Liver (tissue), 3 donors: ENCODE measurements at regions not wholly inside any gene's neighbourhood (a gene's known extent, or its start where the extent isn't known, plus 50 kb on each side); places are given as distances from the start of the nearest gene placed in this dataset.

ENCODE experiments used
- EGR1 ChIP-seq, 2 donors: IDR thresholded peaks; 2 replicates each; pipeline ENCODE4 v1.6.1; 2016 to 2018; ENCODE audit warnings: antibody characterized with exemption in 2 of 2, low read depth in 2 of 2
- TF ChIP-seq, protein P1 (sequence below): fragments of 150-350 bp; IDR thresholded peaks from 2 replicates; pipeline ENCODE4 v1.5.1; 2017; ENCODE audit warnings: improper control_type of control experiment, low read depth, low read length; ENCODE audit not compliant: missing input control
- donor health status: healthy.
- donor health status: healthy.

DNA sequence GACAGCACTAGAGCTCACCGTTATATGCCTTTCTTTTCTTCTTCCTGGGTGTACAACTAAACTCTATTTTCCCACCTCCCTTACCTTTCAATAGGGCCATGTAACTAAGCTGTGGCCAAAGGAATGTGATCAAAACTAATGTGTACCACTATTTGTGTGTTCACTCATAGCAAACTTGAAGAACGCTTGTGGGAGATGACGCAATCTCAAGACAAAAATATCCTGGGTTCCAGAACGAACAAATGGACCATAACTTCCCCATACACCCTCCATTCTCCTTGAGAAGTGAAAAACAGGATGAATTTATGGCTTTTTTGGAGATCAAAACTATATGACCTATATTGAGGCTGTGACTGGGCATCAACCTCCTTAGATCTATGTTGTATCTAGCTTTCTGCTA, 139.7 kb upstream of the GLRA2 start:
- TF ChIP-seq, protein P1, sequence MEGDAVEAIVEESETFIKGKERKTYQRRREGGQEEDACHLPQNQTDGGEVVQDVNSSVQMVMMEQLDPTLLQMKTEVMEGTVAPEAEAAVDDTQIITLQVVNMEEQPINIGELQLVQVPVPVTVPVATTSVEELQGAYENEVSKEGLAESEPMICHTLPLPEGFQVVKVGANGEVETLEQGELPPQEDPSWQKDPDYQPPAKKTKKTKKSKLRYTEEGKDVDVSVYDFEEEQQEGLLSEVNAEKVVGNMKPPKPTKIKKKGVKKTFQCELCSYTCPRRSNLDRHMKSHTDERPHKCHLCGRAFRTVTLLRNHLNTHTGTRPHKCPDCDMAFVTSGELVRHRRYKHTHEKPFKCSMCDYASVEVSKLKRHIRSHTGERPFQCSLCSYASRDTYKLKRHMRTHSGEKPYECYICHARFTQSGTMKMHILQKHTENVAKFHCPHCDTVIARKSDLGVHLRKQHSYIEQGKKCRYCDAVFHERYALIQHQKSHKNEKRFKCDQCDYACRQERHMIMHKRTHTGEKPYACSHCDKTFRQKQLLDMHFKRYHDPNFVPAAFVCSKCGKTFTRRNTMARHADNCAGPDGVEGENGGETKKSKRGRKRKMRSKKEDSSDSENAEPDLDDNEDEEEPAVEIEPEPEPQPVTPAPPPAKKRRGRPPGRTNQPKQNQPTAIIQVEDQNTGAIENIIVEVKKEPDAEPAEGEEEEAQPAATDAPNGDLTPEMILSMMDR, result no peak
- no peak for TF ChIP-seq EGR1 (IDR thresholded peaks at IDR 0.05; ENCODE audit: low read depth in 2 of 2)
